DMS153 treated with DMSO at 0.1 percent for 48 hours (cell line): ENCODE measurements at regions not wholly inside any gene's neighbourhood (a gene's known extent, or its start where the extent isn't known, plus 50 kb on each side); places are given as distances from the start of the nearest gene placed in this dataset.

Experiments
- DNase-seq: peaks from one replicate; lab custom pipeline; 2025; ENCODE audit not compliant: unreplicated experiment; lab: John Stamatoyannopoulos, UW

- no peak for DNase-seq
These were observed 337.9 kb upstream of the PKDCC start for GRCh38 chr2:41709702-41710599.

GRCh38 chr2:41710944-41711343, 336.9 kb upstream of the PKDCC start:
- no peak for DNase-seq

- no peak for DNase-seq
These were observed 336.1 kb upstream of the PKDCC start for GRCh38 chr2:41711736-41712135.

- DNase-seq: no peak
These were observed 331.3 kb upstream of the PKDCC start for GRCh38 chr2:41716497-41716896.

- DNase-seq: no peak
These were observed 330.0 kb upstream of the PKDCC start for GRCh38 chr2:41717839-41718238.

GRCh38 chr2:41718705-41719104, 329.1 kb upstream of the PKDCC start:
- no peak for DNase-seq

- DNase-seq: no peak
These were observed 328.1 kb upstream of the PKDCC start for GRCh38 chr2:41719756-41720155.

- no peak for DNase-seq
These were observed 327.2 kb upstream of the PKDCC start for GRCh38 chr2:41720331-41721251.

- peak; percentile 40 for DNase-seq
These were observed 325.0 kb upstream of the PKDCC start for GRCh38 chr2:41722668-41723369.

- no peak for DNase-seq
These were observed 324.3 kb upstream of the PKDCC start for GRCh38 chr2:41723526-41723925.

- DNase-seq: no peak
These were observed 323.4 kb upstream of the PKDCC start for GRCh38 chr2:41724465-41724864.

- DNase-seq: no peak
These were observed 321.9 kb upstream of the PKDCC start for GRCh38 chr2:41725901-41726300.

- no peak for DNase-seq
These were observed 321.5 kb upstream of the PKDCC start for GRCh38 chr2:41726364-41726763.

- DNase-seq: no peak
These were observed 320.7 kb upstream of the PKDCC start for GRCh38 chr2:41727152-41727551.

GRCh38 chr2:41727711-41728110, 320.1 kb upstream of the PKDCC start:
- no peak for DNase-seq

GRCh38 chr2:41728788-41729338, 319.0 kb upstream of the PKDCC start:
- DNase-seq: no peak

- no peak for DNase-seq
These were observed 317.9 kb upstream of the PKDCC start for GRCh38 chr2:41729800-41730364.

- DNase-seq: no peak
These were observed 312.8 kb upstream of the PKDCC start for GRCh38 chr2:41735006-41735405.

- DNase-seq: no peak
These were observed 312.3 kb upstream of the PKDCC start for GRCh38 chr2:41735476-41735875.

GRCh38 chr2:41736105-41736567, 311.7 kb upstream of the PKDCC start:
- no peak for DNase-seq

- DNase-seq: no peak
These were observed 311.2 kb upstream of the PKDCC start for GRCh38 chr2:41736586-41736985.
